ENCODE measurements at regions not wholly inside any gene's neighbourhood (a gene's known extent, or its start where the extent isn't known, plus 50 kb on each side); places are given as distances from the start of the nearest gene placed in this dataset.

- TF ChIP-seq EP300 (IDR thresholded peaks at IDR 0.05; ENCODE audit: low read depth), result no peak
- TF ChIP-seq, protein P1, sequence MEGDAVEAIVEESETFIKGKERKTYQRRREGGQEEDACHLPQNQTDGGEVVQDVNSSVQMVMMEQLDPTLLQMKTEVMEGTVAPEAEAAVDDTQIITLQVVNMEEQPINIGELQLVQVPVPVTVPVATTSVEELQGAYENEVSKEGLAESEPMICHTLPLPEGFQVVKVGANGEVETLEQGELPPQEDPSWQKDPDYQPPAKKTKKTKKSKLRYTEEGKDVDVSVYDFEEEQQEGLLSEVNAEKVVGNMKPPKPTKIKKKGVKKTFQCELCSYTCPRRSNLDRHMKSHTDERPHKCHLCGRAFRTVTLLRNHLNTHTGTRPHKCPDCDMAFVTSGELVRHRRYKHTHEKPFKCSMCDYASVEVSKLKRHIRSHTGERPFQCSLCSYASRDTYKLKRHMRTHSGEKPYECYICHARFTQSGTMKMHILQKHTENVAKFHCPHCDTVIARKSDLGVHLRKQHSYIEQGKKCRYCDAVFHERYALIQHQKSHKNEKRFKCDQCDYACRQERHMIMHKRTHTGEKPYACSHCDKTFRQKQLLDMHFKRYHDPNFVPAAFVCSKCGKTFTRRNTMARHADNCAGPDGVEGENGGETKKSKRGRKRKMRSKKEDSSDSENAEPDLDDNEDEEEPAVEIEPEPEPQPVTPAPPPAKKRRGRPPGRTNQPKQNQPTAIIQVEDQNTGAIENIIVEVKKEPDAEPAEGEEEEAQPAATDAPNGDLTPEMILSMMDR (IDR thresholded peaks at IDR 0.05), result no peak
- no peak for TF ChIP-seq POLR2AphosphoS5 (IDR thresholded peaks at IDR 0.05)
- TF ChIP-seq POLR2A (IDR thresholded peaks at IDR 0.05), result no peak
These were observed 125.7 kb downstream of the TEX36 start for GRCh38 chr10:125557311-125557710.
